ENCODE measurements at regions not wholly inside any gene's neighbourhood (a gene's known extent, or its start where the extent isn't known, plus 50 kb on each side); places are given as distances from the start of the nearest gene placed in this dataset.

- H3K4me1 ChIP-seq (ENCODE audit: control insufficient read depth, insufficient read depth, low read length), result no peaks in the 10 kb centered on the region
- no peak overlapping the region for H3K4me3 ChIP-seq (ENCODE audit: low read length)
- ATAC-seq, result no peak
- WGBS, result 76% methylated on average over 1 of the region's 1 CpG
- intact Hi-C loops (cut with DNase I), result no loop called here
- H3K9me3 ChIP-seq (ENCODE audit: control insufficient read depth, low read length), result no peaks in the 10 kb centered on the region
- H3K27ac ChIP-seq (ENCODE audit: low read length), result no peak overlapping the region
- DNase-seq, result no peak
- H3K27me3 ChIP-seq (ENCODE audit: control insufficient read depth, insufficient read depth), result no peaks in the 10 kb centered on the region
These were observed 515.5 kb upstream of the GBE1 start for GRCh38 chr3:82276992-82277391.

DNA sequence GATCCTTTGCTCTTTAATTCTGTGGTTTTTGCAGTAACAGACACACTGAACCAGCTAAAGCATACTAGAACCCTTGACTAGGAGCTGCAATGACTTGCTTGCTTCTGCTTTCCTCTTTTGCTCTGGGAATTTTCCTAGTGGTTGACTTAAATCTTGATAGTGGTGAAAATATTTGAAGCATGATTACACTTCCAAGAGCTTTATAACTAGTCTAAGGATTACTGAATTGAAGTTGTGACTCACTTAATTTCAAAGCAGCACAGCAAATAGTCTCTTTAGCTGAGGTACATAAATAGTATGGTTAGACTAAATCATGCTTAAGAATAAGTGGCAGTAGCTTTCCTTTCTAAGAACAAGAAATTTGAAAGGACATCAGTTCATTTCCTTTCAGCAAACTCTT lies 513.5 kb upstream of the GBE1 start:
- intact Hi-C loops (cut with DNase I), result no loop called here
- Histone ChIP-seq H3K27ac (ENCODE audit: low read length) (no peak overlapping the region), H3K9me3 (ENCODE audit: control insufficient read depth, low read length) (no peaks in the 10 kb centered on the region), H3K4me3 (ENCODE audit: low read length) (no peak overlapping the region), H3K27me3 (ENCODE audit: control insufficient read depth, insufficient read depth) (no peaks in the 10 kb centered on the region), H3K4me1 (ENCODE audit: control insufficient read depth, insufficient read depth, low read length) (no peaks in the 10 kb centered on the region)
- no peak for ATAC-seq
- no peak for DNase-seq

DNA sequence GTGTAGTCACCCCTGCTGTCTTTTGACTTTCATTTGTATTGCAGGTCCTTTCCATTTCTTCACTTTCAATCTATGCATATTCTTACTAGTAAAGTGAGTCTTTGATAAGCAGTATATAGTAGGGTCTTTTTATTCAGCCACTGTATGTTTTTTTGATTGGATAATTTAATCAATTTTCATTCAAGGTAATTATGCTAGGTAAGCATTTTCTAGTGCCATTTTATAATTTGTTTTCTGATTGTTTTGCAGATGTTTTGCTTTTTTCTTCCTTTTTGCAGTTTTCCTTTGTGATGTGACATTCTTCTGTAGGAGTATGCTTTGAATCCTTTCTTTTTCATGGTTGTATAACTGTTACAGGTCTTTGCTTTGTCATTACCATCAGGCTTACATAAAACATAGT lies 504.3 kb upstream of the GBE1 start:
- no peaks in the 10 kb centered on the region for H3K4me1 ChIP-seq (ENCODE audit: control insufficient read depth, insufficient read depth, low read length)
- no peak overlapping the region for H3K27ac ChIP-seq (ENCODE audit: low read length)
- intact Hi-C loops (cut with DNase I), result no loop called here
- ATAC-seq (no peak), DNase-seq (no peak)
- no peaks in the 10 kb centered on the region for H3K27me3 ChIP-seq (ENCODE audit: control insufficient read depth, insufficient read depth)
- H3K9me3 ChIP-seq (ENCODE audit: control insufficient read depth, low read length), result no peaks in the 10 kb centered on the region
- no peak overlapping the region for H3K4me3 ChIP-seq (ENCODE audit: low read length)

DNA sequence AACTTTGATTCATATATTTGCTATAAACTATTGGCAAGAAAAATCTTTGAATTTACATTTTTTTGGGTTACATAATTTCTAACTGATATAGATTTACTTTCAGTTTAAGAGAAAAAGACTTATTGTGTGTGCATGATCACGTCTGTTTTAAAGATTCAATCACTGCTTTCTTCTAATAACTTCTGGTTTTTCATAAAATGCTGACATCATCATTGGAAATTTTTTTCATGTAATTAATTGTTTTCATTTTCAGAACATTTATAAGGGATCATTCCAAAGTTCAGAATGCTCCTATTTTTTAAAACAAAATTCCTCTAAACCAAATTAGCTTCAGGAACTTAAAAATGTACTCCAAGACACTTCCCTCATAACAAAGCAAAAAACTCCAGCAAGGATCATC lies 500.7 kb upstream of the GBE1 start:
- intact Hi-C loops (cut with DNase I), result no loop called here
- H3K9me3 ChIP-seq (ENCODE audit: control insufficient read depth, low read length), result no peaks in the 10 kb centered on the region
- no peaks in the 10 kb centered on the region for H3K4me1 ChIP-seq (ENCODE audit: control insufficient read depth, insufficient read depth, low read length)
- DNase-seq (no peak), ATAC-seq (no peak)
- H3K27me3 ChIP-seq (ENCODE audit: control insufficient read depth, insufficient read depth), result no peaks in the 10 kb centered on the region
- no peak overlapping the region for H3K4me3 ChIP-seq (ENCODE audit: low read length)
- WGBS, result 45% methylated on average over 1 of the region's 1 CpG
- H3K27ac ChIP-seq (ENCODE audit: low read length), result no peak overlapping the region

GRCh38 chr3:82261637-82262036 lies 500.2 kb upstream of the GBE1 start:
- intact Hi-C loops (cut with DNase I), result no loop called here
- Histone ChIP-seq H3K27ac (ENCODE audit: low read length) (no peak overlapping the region), H3K9me3 (ENCODE audit: control insufficient read depth, low read length) (no peaks in the 10 kb centered on the region), H3K27me3 (ENCODE audit: control insufficient read depth, insufficient read depth) (no peaks in the 10 kb centered on the region), H3K4me3 (ENCODE audit: low read length) (no peak overlapping the region), H3K4me1 (ENCODE audit: control insufficient read depth, insufficient read depth, low read length) (no peaks in the 10 kb centered on the region)
- DNase-seq (no peak), ATAC-seq (no peak)

DNA sequence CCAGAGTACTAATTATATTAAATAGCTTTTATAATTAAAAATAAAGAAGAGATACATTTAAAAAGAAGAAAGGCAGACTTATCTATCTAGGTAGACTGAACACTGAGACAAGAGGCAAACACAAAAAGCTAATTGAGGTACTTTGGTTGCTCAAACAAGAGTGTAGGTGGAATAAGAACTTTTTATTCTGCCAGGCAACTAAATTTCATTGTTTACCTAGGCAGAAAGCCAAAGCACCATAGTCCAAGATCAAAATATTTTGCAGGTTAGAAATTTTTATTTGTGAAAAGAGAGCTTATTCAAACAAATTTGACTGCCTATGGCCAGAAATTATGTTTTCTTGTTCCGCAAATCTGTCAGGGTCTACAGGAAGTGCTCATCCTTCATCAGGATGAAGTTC lies 499.6 kb upstream of the GBE1 start:
- Histone ChIP-seq H3K27me3 (ENCODE audit: control insufficient read depth, insufficient read depth) (no peaks in the 10 kb centered on the region), H3K4me1 (ENCODE audit: control insufficient read depth, insufficient read depth, low read length) (no peaks in the 10 kb centered on the region), H3K27ac (ENCODE audit: low read length) (no peak overlapping the region), H3K4me3 (ENCODE audit: low read length) (no peak overlapping the region), H3K9me3 (ENCODE audit: control insufficient read depth, low read length) (no peaks in the 10 kb centered on the region)
- 88% methylated on average over 1 of the region's 1 CpG for WGBS
- DNase-seq (no peak), ATAC-seq (no peak)
- intact Hi-C loops (cut with DNase I), result no loop called here

DNA sequence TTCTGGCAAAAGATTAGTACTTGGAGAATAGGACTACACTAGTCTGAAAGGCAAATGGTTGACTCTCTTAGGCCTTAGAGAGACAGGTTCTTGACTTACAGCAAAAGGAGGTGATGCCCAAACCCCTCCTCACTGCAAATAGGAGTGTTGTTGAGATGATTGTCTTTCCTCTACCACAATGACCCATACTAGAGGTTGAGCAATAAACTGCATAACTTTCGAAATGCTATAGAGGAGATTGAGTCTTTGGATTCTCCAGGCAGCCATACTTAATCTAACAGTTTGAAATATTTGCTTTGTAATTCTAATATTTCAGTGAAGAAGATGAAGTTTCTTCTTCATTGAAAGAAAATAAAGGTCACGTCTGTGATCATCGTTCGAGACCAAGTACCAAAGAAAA lies 498.5 kb upstream of the GBE1 start:
- 92% methylated on average over 4 of the region's 4 CpGs for WGBS
- Histone ChIP-seq H3K4me1 (ENCODE audit: control insufficient read depth, insufficient read depth, low read length) (no peaks in the 10 kb centered on the region), H3K4me3 (ENCODE audit: low read length) (no peak overlapping the region), H3K27ac (ENCODE audit: low read length) (no peak overlapping the region), H3K9me3 (ENCODE audit: control insufficient read depth, low read length) (no peaks in the 10 kb centered on the region), H3K27me3 (ENCODE audit: control insufficient read depth, insufficient read depth) (no peaks in the 10 kb centered on the region)
- intact Hi-C loops (cut with DNase I), result no loop called here
- DNase-seq, result no peak
- no peak for ATAC-seq

DNA sequence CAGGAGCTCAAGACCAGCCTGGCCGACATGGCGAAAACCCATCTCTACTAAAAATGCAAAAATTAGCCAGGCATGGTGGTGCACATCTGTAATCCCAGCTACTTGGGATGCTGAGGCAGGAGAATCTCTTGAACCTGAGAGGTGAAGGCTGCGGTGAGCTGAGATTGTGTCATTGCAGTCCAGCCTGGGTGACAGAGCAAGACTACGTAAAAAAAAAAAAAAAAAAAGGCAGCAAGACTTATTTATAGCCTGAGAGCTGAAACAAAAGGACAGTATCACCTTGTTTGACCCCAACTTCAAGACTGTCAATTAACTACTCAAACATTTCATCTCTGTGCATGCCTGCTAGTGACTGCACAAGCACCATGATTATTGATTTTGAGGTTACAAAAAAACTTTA lies 478.9 kb upstream of the GBE1 start:
- H3K9me3 ChIP-seq (ENCODE audit: control insufficient read depth, low read length), result no peaks in the 10 kb centered on the region
- ATAC-seq (peak in 1 of 2 donors; percentile 40), DNase-seq (no peak)
- 78% methylated on average over 4 of the region's 4 CpGs for WGBS
- H3K4me3 ChIP-seq (ENCODE audit: low read length), result no peak overlapping the region
- H3K27me3 ChIP-seq (ENCODE audit: control insufficient read depth, insufficient read depth), result no peaks in the 10 kb centered on the region
- intact Hi-C loops (cut with DNase I), result no loop called here
- no peaks in the 10 kb centered on the region for H3K4me1 ChIP-seq (ENCODE audit: control insufficient read depth, insufficient read depth, low read length)
- no peak overlapping the region for H3K27ac ChIP-seq (ENCODE audit: low read length)

DNA sequence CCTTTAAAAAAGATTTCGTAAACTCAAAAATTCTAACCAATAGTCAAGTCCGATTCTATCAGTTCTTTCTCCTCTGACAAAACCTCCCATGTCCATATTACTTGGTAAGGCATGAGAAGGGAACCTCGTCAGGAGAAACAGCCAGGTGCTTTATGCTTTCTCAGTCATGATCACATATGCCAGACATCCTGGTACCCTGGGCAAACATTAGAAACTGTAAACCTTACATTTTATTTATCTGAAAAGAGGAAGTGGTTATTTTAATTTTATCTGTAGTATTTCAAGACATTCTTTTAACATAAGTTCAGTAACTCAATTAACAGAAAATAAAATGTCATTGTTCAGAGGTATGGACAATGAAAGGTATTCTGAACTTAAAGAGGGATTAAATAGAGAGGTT lies 474.8 kb upstream of the GBE1 start:
- DNase-seq, result no peak
- no peaks in the 10 kb centered on the region for H3K4me1 ChIP-seq (ENCODE audit: control insufficient read depth, insufficient read depth, low read length)
- no peak overlapping the region for H3K27ac ChIP-seq (ENCODE audit: low read length)
- no peak overlapping the region for H3K4me3 ChIP-seq (ENCODE audit: low read length)
- H3K9me3 ChIP-seq (ENCODE audit: control insufficient read depth, low read length), result no peaks in the 10 kb centered on the region
- ATAC-seq, result no peak
- intact Hi-C loops (cut with DNase I), result no loop called here
- H3K27me3 ChIP-seq (ENCODE audit: control insufficient read depth, insufficient read depth), result no peaks in the 10 kb centered on the region
- 79% methylated on average over 3 of the region's 3 CpGs for WGBS

DNA sequence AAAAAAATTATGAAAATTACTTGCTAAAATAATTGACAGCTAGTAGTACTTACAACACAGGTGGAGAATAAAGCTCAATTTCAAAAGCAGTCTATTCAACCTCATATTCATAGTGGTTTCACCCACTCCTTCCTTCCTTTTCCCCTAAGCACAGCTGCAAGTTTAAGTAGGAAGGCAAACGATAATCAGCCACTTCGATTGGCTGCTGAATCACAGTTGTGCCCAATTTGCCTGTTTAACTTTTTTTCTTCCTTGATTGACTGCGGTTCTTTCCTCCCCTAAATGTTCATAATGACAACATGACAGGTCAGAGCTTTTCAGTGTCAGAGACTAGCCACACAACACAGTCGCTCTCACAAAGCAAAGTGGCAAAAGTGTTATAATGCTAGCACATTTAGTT lies 468.0 kb upstream of the GBE1 start:
- Histone ChIP-seq H3K4me3 (ENCODE audit: low read length) (no peak overlapping the region), H3K27me3 (ENCODE audit: control insufficient read depth, insufficient read depth) (no peaks in the 10 kb centered on the region), H3K9me3 (ENCODE audit: control insufficient read depth, low read length) (no peaks in the 10 kb centered on the region), H3K27ac (ENCODE audit: low read length) (no peak overlapping the region), H3K4me1 (ENCODE audit: control insufficient read depth, insufficient read depth, low read length) (no peaks in the 10 kb centered on the region)
- DNase-seq, result no peak
- intact Hi-C loops (cut with DNase I), result no loop called here
- ATAC-seq, result no peak
- WGBS, result 29% methylated on average over 4 of the region's 4 CpGs

- intact Hi-C loops (cut with DNase I), result no loop called here
- Histone ChIP-seq H3K4me3 (ENCODE audit: low read length) (no peak overlapping the region), H3K27ac (ENCODE audit: low read length) (no peak overlapping the region), H3K4me1 (ENCODE audit: control insufficient read depth, insufficient read depth, low read length) (no peaks in the 10 kb centered on the region), H3K27me3 (ENCODE audit: control insufficient read depth, insufficient read depth) (no peaks in the 10 kb centered on the region), H3K9me3 (ENCODE audit: control insufficient read depth, low read length) (no peaks in the 10 kb centered on the region)
- ATAC-seq (no peak), DNase-seq (no peak)
- 75% methylated on average over 4 of the region's 4 CpGs for WGBS
These were observed 463.2 kb upstream of the GBE1 start for GRCh38 chr3:82224661-82225060.

GRCh38 chr3:82222401-82222800 lies 461.0 kb upstream of the GBE1 start:
- intact Hi-C loops (cut with DNase I), result no loop called here
- no peak for ATAC-seq
- WGBS, result 39% methylated on average over 1 of the region's 1 CpG

More at GRCh38 chr3:82222401-82222800, 461.0 kb upstream of the GBE1 start:
- no peaks in the 10 kb centered on the region for H3K4me1 ChIP-seq (ENCODE audit: control insufficient read depth, insufficient read depth, low read length)
- DNase-seq, result no peak
- no peak overlapping the region for H3K4me3 ChIP-seq (ENCODE audit: low read length)
- H3K9me3 ChIP-seq (ENCODE audit: control insufficient read depth, low read length), result no peaks in the 10 kb centered on the region
- H3K27me3 ChIP-seq (ENCODE audit: control insufficient read depth, insufficient read depth), result no peaks in the 10 kb centered on the region
- no peak overlapping the region for H3K27ac ChIP-seq (ENCODE audit: low read length)

Measured in right cardiac atrium (tissue), 5 donors.